Thyroid gland (tissue), 4 donors: ENCODE measurements at regions not wholly inside any gene's neighbourhood (a gene's known extent, or its start where the extent isn't known, plus 50 kb on each side); places are given as distances from the start of the nearest gene placed in this dataset.
"Not testable (repeated sequence)": the region's sequence is repeated elsewhere in the genome, so short reads cannot be mapped to it uniquely, and the experiment has no call there.

Experiments
- DNase-seq, 2 donors: peaks; one replicate each; pipeline ENCODE4 v3.0.0-alpha.2; 2019
- H3K27ac ChIP-seq, 3 donors: fragments of 200-600 bp; sonication (generic); 1 replicate in 2 of 3; 2 replicates in 1 of 3; pipeline ENCODE4 v1.5.1; 2016 to 2019; ENCODE audit warnings: mild to moderate bottlenecking in 1 of 3, moderate library complexity in 1 of 3
- H3K27me3 ChIP-seq: fragments of 200-600 bp; sonication (generic); one replicate; pipeline ENCODE4 v1.5.1; 2019
- H3K36me3 ChIP-seq, 2 donors: fragments of 200-600 bp; sonication (generic); one replicate each; pipeline ENCODE4 v1.5.1; 2016 to 2019
- H3K4me1 ChIP-seq, 2 donors: fragments of 200-600 bp; sonication (generic); one replicate each; pipeline ENCODE4 v1.5.1; 2017 to 2019
- H3K4me3 ChIP-seq, 3 donors: fragments of 200-600 bp; sonication (generic); replicated peaks in 1 of 3; 1 replicate in 2 of 3; 2 replicates in 1 of 3; pipeline ENCODE4 v1.5.1; 2016; ENCODE audit warnings: mild to moderate bottlenecking in 1 of 3
- H3K9me3 ChIP-seq: fragments of 200-600 bp; sonication (generic); one replicate; pipeline ENCODE4 v1.5.1; 2017
- CTCF ChIP-seq, 6 experiments: fragments of 200-600 bp in 3 of 6; fragments of 450-650 bp in 3 of 6; sonication (generic) in 3 of 6; IDR thresholded peaks; one replicate each; pipeline ENCODE4 v1.5.1; 2016 to 2019; ENCODE audit warnings: antibody characterized with exemption in 6 of 6, mild to moderate bottlenecking in 2 of 6, inconsistent platforms in 1 of 6, moderate library complexity in 1 of 6
- POLR2A ChIP-seq, 2 donors: fragments of 450-650 bp; IDR thresholded peaks; one replicate each; pipeline ENCODE4 v1.6.1; 2017; ENCODE audit warnings: antibody characterized with exemption in 2 of 2, mild to moderate bottlenecking in 2 of 2, moderate library complexity in 1 of 2
- WGBS, 2 donors: methylation state at CpG; one replicate each; pipeline ENCODE4 v1.1.5; 2017; 5-methylcytosine and 5-hydroxymethylcytosine counted together
- intact Hi-C: fragments of 100-400 bp; cut with DNase I; formaldehyde crosslinking; loops from one replicate; pipeline ENCODE4 v1.15.1; 2023

GRCh38 chr6:86487660-86488221 lies 449.6 kb upstream of the HTR1E start:
- intact Hi-C loops = no loop called here
- no peaks in the 10 kb centered on the region for H3K27me3 ChIP-seq

GRCh38 chr6:86478316-86478715 lies 459.0 kb upstream of the HTR1E start:
- Histone ChIP-seq H3K27ac (peak overlapping the region; percentile 63 to 88 (median 71)), H3K4me1 (peaks cover 14 to 21% of the 10 kb centered on the region in 2 donors)
- H3K4me3 ChIP-seq, DNase-seq, H3K36me3 ChIP-seq, H3K9me3 ChIP-seq, intact Hi-C loops, H3K27me3 ChIP-seq: not testable (repeated sequence)
- 91% methylated on average over 9 to 10 of the region's 10 CpGs for WGBS, 2 donors

More at GRCh38 chr6:86487660-86488221, 449.6 kb upstream of the HTR1E start:
- no peaks in the 10 kb centered on the region for H3K36me3 ChIP-seq
- no peaks in the 10 kb centered on the region for H3K9me3 ChIP-seq
- TF ChIP-seq CTCF (IDR thresholded peaks at IDR 0.05) = no peak
- no peak for TF ChIP-seq POLR2A (IDR thresholded peaks at IDR 0.05)
- H3K27ac ChIP-seq = no peak overlapping the region
- H3K4me3 ChIP-seq = no peak overlapping the region
- no peak for DNase-seq
- 92 to 94% methylated on average over 2 of the region's 2 CpGs for WGBS, 2 donors
- H3K4me1 ChIP-seq = no peaks in the 10 kb centered on the region

DNA sequence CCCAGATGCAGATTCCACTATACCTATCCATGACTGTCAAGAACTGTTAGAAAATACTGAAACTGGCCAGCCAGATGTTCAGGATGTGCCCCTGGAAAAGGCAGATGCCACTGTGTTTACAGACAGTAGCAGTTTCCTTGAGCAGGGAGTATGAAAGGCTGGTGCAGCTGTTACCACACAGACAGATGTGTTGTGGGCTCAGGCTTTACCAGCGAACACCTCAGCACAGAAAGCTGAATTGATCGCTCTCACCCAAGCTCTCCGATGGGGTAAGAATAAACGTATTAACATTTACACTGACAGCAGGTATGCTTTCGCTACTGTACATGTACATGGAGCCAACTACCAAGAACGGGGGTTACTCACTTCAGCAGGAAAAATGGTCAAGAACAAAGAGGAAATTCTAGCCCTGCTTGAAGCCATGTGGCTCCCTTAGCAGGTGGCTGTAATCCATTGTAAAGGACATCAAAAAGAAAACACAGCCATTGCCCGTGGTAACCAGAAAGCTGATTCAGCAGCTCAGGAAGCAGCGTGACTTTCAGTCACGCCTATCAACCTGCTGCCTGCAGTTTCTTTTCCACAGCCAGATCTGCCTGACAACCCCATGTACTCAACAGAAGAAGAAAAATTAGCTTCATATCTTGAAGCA lies 459.7 kb upstream of the HTR1E start:
- Histone ChIP-seq H3K4me1 (peaks cover 14 to 21% of the 10 kb centered on the region in 2 donors), H3K27ac (peak overlapping the region; percentile 63 to 88 (median 71)), H3K4me3 (no peak overlapping the region), H3K27me3 (no peaks in the 10 kb centered on the region), H3K9me3 (no peaks in the 10 kb centered on the region), H3K36me3 (no peaks in the 10 kb centered on the region)
- WGBS, 2 donors = 47% methylated on average over 9 of the region's 9 CpGs
- intact Hi-C loops = no loop called here
- DNase-seq = peak; percentile 78 to 84
- TF ChIP-seq POLR2A (IDR thresholded peaks at IDR 0.05) (peak in 1 of 2 donors; percentile 30), CTCF (IDR thresholded peaks at IDR 0.05) (no peak)

- H3K4me1 ChIP-seq = peaks cover 14 to 21% of the 10 kb centered on the region in 2 donors
- no peak overlapping the region for H3K4me3 ChIP-seq
- H3K27me3 ChIP-seq = no peaks in the 10 kb centered on the region
- TF ChIP-seq CTCF (IDR thresholded peaks at IDR 0.05) (no peak), POLR2A (IDR thresholded peaks at IDR 0.05) (no peak)
- WGBS, 2 donors = 59 to 60% methylated on average over 4 of the region's 4 CpGs
- intact Hi-C loops = no loop called here
- no peaks in the 10 kb centered on the region for H3K9me3 ChIP-seq
- DNase-seq = no peak
- H3K27ac ChIP-seq = no peak overlapping the region
- H3K36me3 ChIP-seq = no peaks in the 10 kb centered on the region
Measured at GRCh38 chr6:86476311-86476710, 461.0 kb upstream of the HTR1E start.

DNA sequence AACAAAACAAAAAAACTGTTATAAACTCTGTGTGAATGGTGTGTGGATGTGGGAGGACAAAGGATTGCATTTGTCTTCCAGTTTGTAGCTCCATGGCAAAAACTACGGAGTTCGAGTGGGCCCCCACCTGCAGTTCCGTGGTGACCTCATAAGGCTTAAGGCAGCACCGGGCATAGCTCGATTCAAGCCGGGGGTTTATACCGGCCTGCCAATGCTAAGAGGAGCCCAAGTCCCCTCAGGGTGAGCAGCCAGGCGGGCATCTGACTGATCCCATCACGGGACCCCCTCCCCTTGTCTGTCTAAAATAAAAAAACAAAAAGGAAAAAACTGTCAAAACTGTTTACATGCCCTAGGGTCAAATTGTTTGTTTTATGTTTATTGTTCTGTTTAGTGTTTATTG lies 463.2 kb upstream of the HTR1E start:
- Histone ChIP-seq H3K27ac (no peak overlapping the region), H3K9me3 (no peaks in the 10 kb centered on the region), H3K4me1 (peaks cover 14 to 21% of the 10 kb centered on the region in 2 donors), H3K36me3 (no peaks in the 10 kb centered on the region), H3K4me3 (no peak overlapping the region), H3K27me3 (no peaks in the 10 kb centered on the region)
- intact Hi-C loops = no loop called here
- WGBS, 2 donors = 91% methylated on average over 9 of the region's 9 CpGs
- no peak for DNase-seq
- TF ChIP-seq CTCF (IDR thresholded peaks at IDR 0.05) = no peak
